ENCODE measurements at regions not wholly inside any gene's neighbourhood (a gene's known extent, or its start where the extent isn't known, plus 50 kb on each side); places are given as distances from the start of the nearest gene placed in this dataset.
"Not testable (repeated sequence)": the region's sequence is repeated elsewhere in the genome, so short reads cannot be mapped to it uniquely, and the experiment has no call there.

- CTCF ChIA-PET; POLR2A ChIA-PET; H3K4me3 ChIP-seq (ENCODE audit: low read depth, low read length); DNase-seq (ENCODE audit: low read depth, low spot score): not testable (repeated sequence)
Observed at GRCh38 chr1:207196135-207196534, 92.1 kb downstream of the C4BPA start.

GRCh38 chr1:207201534-207201933 is 97.5 kb downstream of the C4BPA start:
- DNase-seq (ENCODE audit: low read depth, low spot score); CTCF ChIA-PET; H3K4me3 ChIP-seq (ENCODE audit: low read depth, low read length); POLR2A ChIA-PET: not testable (repeated sequence)

- H3K4me3 ChIP-seq (ENCODE audit: low read depth, low read length), result no peak overlapping the region
- ChIA-PET CTCF (no interaction called here), POLR2A (no interaction called here)
- TF ChIP-seq CTCF (IDR thresholded peaks at IDR 0.05; ENCODE audit: insufficient read depth, low read length, missing control alignments), result no peak
- no peak for DNase-seq (ENCODE audit: low read depth, low spot score)
Observed at GRCh38 chr1:207202480-207202879, 98.4 kb downstream of the C4BPA start.

- TF ChIP-seq CTCF (IDR thresholded peaks at IDR 0.05; ENCODE audit: insufficient read depth, low read length, missing control alignments), result no peak
- CTCF ChIA-PET, result no interaction called here
Observed at GRCh38 chr1:207203541-207203940, 99.5 kb downstream of the C4BPA start.

GRCh38 chr1:207205614-207206061 is 101.6 kb downstream of the C4BPA start:
- no peak for DNase-seq (ENCODE audit: low read depth, low spot score)
- CTCF ChIA-PET, result no interaction called here
- no peak for TF ChIP-seq CTCF (IDR thresholded peaks at IDR 0.05; ENCODE audit: insufficient read depth, low read length, missing control alignments)
- H3K4me3 ChIP-seq (ENCODE audit: low read depth, low read length), result no peak overlapping the region
- POLR2A ChIA-PET, result no interaction called here

More at GRCh38 chr1:207203541-207203940, 99.5 kb downstream of the C4BPA start:
- no peak for DNase-seq (ENCODE audit: low read depth, low spot score)
- POLR2A ChIA-PET, result no interaction called here
- no peak overlapping the region for H3K4me3 ChIP-seq (ENCODE audit: low read depth, low read length)

- POLR2A ChIA-PET; H3K4me3 ChIP-seq (ENCODE audit: low read depth, low read length); CTCF ChIA-PET; DNase-seq (ENCODE audit: low read depth, low spot score): not testable (repeated sequence)
Observed at GRCh38 chr1:207208691-207209090, 104.7 kb downstream of the C4BPA start.

GRCh38 chr1:207214453-207214852 is 107.0 kb upstream of the CD55 start:
- no peak for TF ChIP-seq CTCF (IDR thresholded peaks at IDR 0.05; ENCODE audit: insufficient read depth, low read length, missing control alignments)
- DNase-seq (ENCODE audit: low read depth, low spot score), result no peak
- no peak overlapping the region for H3K4me3 ChIP-seq (ENCODE audit: low read depth, low read length)
- POLR2A ChIA-PET, result no interaction called here
- CTCF ChIA-PET, result no interaction called here

- H3K4me3 ChIP-seq (ENCODE audit: low read depth, low read length), result no peak overlapping the region
- no peak for TF ChIP-seq CTCF (IDR thresholded peaks at IDR 0.05; ENCODE audit: insufficient read depth, low read length, missing control alignments)
- DNase-seq (ENCODE audit: low read depth, low spot score), result no peak
- CTCF ChIA-PET, result no interaction called here
- POLR2A ChIA-PET, result no interaction called here
Observed at GRCh38 chr1:207217778-207218511, 103.5 kb upstream of the CD55 start.
